B cell (primary cell): ENCODE measurements at regions not wholly inside any gene's neighbourhood (a gene's known extent, or its start where the extent isn't known, plus 50 kb on each side); places are given as distances from the start of the nearest gene placed in this dataset.

ENCODE experiments used
- EZH2 ChIP-seq: IDR thresholded peaks from 2 replicates; pipeline ENCODE4 v1.6.1; 2012; ENCODE audit warnings: borderline replicate concordance, low read depth, mild to moderate bottlenecking, moderate library complexity, low read length; ENCODE audit not compliant: insufficient read depth, poor library complexity, severe bottlenecking
- TF ChIP-seq, protein P1 (sequence below): fragments of 200-600 bp; IDR thresholded peaks from one replicate; pipeline ENCODE4 v1.8.0; 2022; ENCODE audit warnings: antibody characterized with exemption, mild to moderate bottlenecking

GRCh38 chr2:4838626-4839025 is 853.6 kb upstream of the SOX11 start:
- TF ChIP-seq, protein P1, sequence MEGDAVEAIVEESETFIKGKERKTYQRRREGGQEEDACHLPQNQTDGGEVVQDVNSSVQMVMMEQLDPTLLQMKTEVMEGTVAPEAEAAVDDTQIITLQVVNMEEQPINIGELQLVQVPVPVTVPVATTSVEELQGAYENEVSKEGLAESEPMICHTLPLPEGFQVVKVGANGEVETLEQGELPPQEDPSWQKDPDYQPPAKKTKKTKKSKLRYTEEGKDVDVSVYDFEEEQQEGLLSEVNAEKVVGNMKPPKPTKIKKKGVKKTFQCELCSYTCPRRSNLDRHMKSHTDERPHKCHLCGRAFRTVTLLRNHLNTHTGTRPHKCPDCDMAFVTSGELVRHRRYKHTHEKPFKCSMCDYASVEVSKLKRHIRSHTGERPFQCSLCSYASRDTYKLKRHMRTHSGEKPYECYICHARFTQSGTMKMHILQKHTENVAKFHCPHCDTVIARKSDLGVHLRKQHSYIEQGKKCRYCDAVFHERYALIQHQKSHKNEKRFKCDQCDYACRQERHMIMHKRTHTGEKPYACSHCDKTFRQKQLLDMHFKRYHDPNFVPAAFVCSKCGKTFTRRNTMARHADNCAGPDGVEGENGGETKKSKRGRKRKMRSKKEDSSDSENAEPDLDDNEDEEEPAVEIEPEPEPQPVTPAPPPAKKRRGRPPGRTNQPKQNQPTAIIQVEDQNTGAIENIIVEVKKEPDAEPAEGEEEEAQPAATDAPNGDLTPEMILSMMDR = no peak
- no peak for TF ChIP-seq EZH2
